ENCODE measurements at regions not wholly inside any gene's neighbourhood (a gene's known extent, or its start where the extent isn't known, plus 50 kb on each side); places are given as distances from the start of the nearest gene placed in this dataset.

- no peak for DNase-seq
Measured at GRCh38 chr16:66135421-66135831, 231.1 kb upstream of the CDH5 start.

GRCh38 chr16:66134875-66135274, 231.6 kb upstream of the CDH5 start:
- DNase-seq, result no peak

GRCh38 chr16:66133643-66134338, 232.7 kb upstream of the CDH5 start:
- DNase-seq, result no peak

GRCh38 chr16:66131895-66132294, 234.6 kb upstream of the CDH5 start:
- peak; percentile 63 for DNase-seq

- peak; percentile 78 for DNase-seq
Measured at GRCh38 chr16:66131156-66131807, 235.2 kb upstream of the CDH5 start.

- peak; percentile 94 for DNase-seq
Measured at GRCh38 chr16:66130296-66130905, 236.1 kb upstream of the CDH5 start.

- no peak for DNase-seq
Measured at GRCh38 chr16:66129196-66129595, 237.3 kb upstream of the CDH5 start.

- DNase-seq, result no peak
Measured at GRCh38 chr16:66128371-66128770, 238.1 kb upstream of the CDH5 start.

GRCh38 chr16:66127459-66128370, 238.8 kb upstream of the CDH5 start:
- DNase-seq, result no peak

GRCh38 chr16:66121466-66121865, 245.0 kb upstream of the CDH5 start:
- DNase-seq, result no peak

GRCh38 chr16:66120656-66121055, 245.8 kb upstream of the CDH5 start:
- peak; percentile 13 for DNase-seq

GRCh38 chr16:66116163-66117002, 250.1 kb upstream of the CDH5 start:
- peak; percentile 57 for DNase-seq

- DNase-seq, result no peak
Measured at GRCh38 chr16:66115373-66115772, 251.1 kb upstream of the CDH5 start.

GRCh38 chr16:66113223-66113622, 253.3 kb upstream of the CDH5 start:
- DNase-seq, result no peak

GRCh38 chr16:66109677-66110076, 256.8 kb upstream of the CDH5 start:
- no peak for DNase-seq

- peak; percentile 73 for DNase-seq
Measured at GRCh38 chr16:66107661-66108060, 258.8 kb upstream of the CDH5 start.

- peak; percentile 14 for DNase-seq
Measured at GRCh38 chr16:66103211-66103610, 263.3 kb upstream of the CDH5 start.

GRCh38 chr16:66099306-66099705, 267.2 kb upstream of the CDH5 start:
- no peak for DNase-seq

- no peak for DNase-seq
Measured at GRCh38 chr16:66097751-66098150, 268.7 kb upstream of the CDH5 start.

- DNase-seq, result no peak
Measured at GRCh38 chr16:66095676-66096075, 270.8 kb upstream of the CDH5 start.

- peak; percentile 6 for DNase-seq
Measured at GRCh38 chr16:66093191-66093590, 273.3 kb upstream of the CDH5 start.

GRCh38 chr16:66091471-66091891, 275.0 kb upstream of the CDH5 start:
- DNase-seq, result no peak

Data from EL (cell line).